Upper lobe of left lung (tissue), 6 donors: ENCODE measurements at regions not wholly inside any gene's neighbourhood (a gene's known extent, or its start where the extent isn't known, plus 50 kb on each side); places are given as distances from the start of the nearest gene placed in this dataset.

Experiments used
- ATAC-seq, 2 donors: fragments of 200-7000 bp; cut with Tn5 transposase; one replicate each; pipeline ENCODE4 v1.9.1; 2022; ENCODE audit warnings: mild to moderate bottlenecking in 2 of 2, moderate library complexity in 2 of 2; ENCODE audit not compliant: low FRiP score in 2 of 2
- DNase-seq, 2 donors: peaks; one replicate each; pipeline ENCODE4 v3.0.0-alpha.2; 2019 to 2020
- H3K27ac ChIP-seq, 4 donors: fragments of 200-600 bp; sonication (generic); one replicate each; pipeline ENCODE4 v1.5.1; 2016 to 2019
- H3K27me3 ChIP-seq, 4 donors: fragments of 200-600 bp; sonication (generic); one replicate each; pipeline ENCODE4 v1.5.1; 2017 to 2019
- H3K36me3 ChIP-seq, 4 donors: fragments of 200-600 bp; sonication (generic); one replicate each; pipeline ENCODE4 v1.5.1; 2016 to 2019
- H3K4me1 ChIP-seq, 4 donors: fragments of 200-600 bp; sonication (generic); one replicate each; pipeline ENCODE4 v1.5.1; 2018 to 2019
- H3K4me3 ChIP-seq, 4 donors: fragments of 200-600 bp; sonication (generic); one replicate each; pipeline ENCODE4 v1.5.1; 2017 to 2019; ENCODE audit warnings: mild to moderate bottlenecking in 2 of 4, moderate library complexity in 1 of 4
- H3K9me3 ChIP-seq, 4 donors: fragments of 200-600 bp; sonication (generic); one replicate each; pipeline ENCODE4 v1.5.1; 2018 to 2019
- CTCF ChIP-seq, 6 experiments: fragments of 450-650 bp in 4 of 6; fragments of 200-600 bp in 2 of 6; sonication (generic) in 2 of 6; IDR thresholded peaks; one replicate each; pipeline ENCODE4 v1.5.1; 2016 to 2019; ENCODE audit warnings: antibody characterized with exemption in 6 of 6
- EP300 ChIP-seq, 4 donors: sonication (generic); formaldehyde crosslinking; IDR thresholded peaks; one replicate each; pipeline ENCODE4 v1.5.1; 2017; ENCODE audit warnings: antibody characterized with exemption in 4 of 4, control low read depth in 2 of 4
- POLR2A ChIP-seq, 4 donors: fragments of 450-650 bp; IDR thresholded peaks; one replicate each; pipeline ENCODE4 v1.5.1; 2016 to 2017; ENCODE audit warnings: antibody characterized with exemption in 4 of 4, mild to moderate bottlenecking in 2 of 4
- POLR2AphosphoS5 ChIP-seq, 2 donors: sonication (generic); formaldehyde crosslinking; IDR thresholded peaks; one replicate each; pipeline ENCODE4 v1.5.1; 2017; ENCODE audit warnings: antibody characterized with exemption in 2 of 2
- WGBS, 2 donors: methylation state at CpG; one replicate each; pipeline ENCODE4 v1.1.5; 2017 to 2018; 5-methylcytosine and 5-hydroxymethylcytosine counted together
- donor health status: DM: no; HTN: no; CAD: no; lungs with moderate emphysema.
- donor health status: DM: no; HTN: yes; CAD: no; lungs with severe emphysema.

- DNase-seq: no peak
- Histone ChIP-seq H3K27me3 (no peaks in the 10 kb centered on the region), H3K4me3 (no peak overlapping the region), H3K36me3 (no peaks in the 10 kb centered on the region), H3K4me1 (peaks cover 0 to 15% (median 4%) of the 10 kb centered on the region in 4 donors), H3K27ac (no peak overlapping the region), H3K9me3 (no peaks in the 10 kb centered on the region)
- no peak for TF ChIP-seq POLR2A (IDR thresholded peaks at IDR 0.05)
- TF ChIP-seq EP300 (IDR thresholded peaks at IDR 0.05): no peak
- no peak for TF ChIP-seq CTCF (IDR thresholded peaks at IDR 0.05)
- TF ChIP-seq POLR2AphosphoS5 (IDR thresholded peaks at IDR 0.05): no peak
- no peak for ATAC-seq
- WGBS, 2 donors: 75 to 81% methylated on average over 6 of the region's 6 CpGs
These were observed 325.9 kb downstream of the FOXO1 start for GRCh38 chr13:40340368-40341095.

GRCh38 chr13:40341096-40341471 lies 325.4 kb downstream of the FOXO1 start:
- TF ChIP-seq EP300 (IDR thresholded peaks at IDR 0.05) (no peak), CTCF (IDR thresholded peaks at IDR 0.05) (no peak), POLR2AphosphoS5 (IDR thresholded peaks at IDR 0.05) (no peak), POLR2A (IDR thresholded peaks at IDR 0.05) (no peak)
- 59 to 67% methylated on average over 1 of the region's 1 CpG for WGBS, 2 donors
- H3K36me3 ChIP-seq: no peaks in the 10 kb centered on the region
- no peaks in the 10 kb centered on the region for H3K9me3 ChIP-seq
- DNase-seq: no peak
- ATAC-seq: no peak
- peaks cover 0 to 19% (median 4%) of the 10 kb centered on the region in 4 donors for H3K4me1 ChIP-seq
- no peak overlapping the region for H3K4me3 ChIP-seq
- no peaks in the 10 kb centered on the region for H3K27me3 ChIP-seq
- H3K27ac ChIP-seq: no peak overlapping the region

- Histone ChIP-seq H3K4me3 (no peak overlapping the region), H3K27ac (no peak overlapping the region), H3K27me3 (no peaks in the 10 kb centered on the region), H3K36me3 (no peaks in the 10 kb centered on the region), H3K4me1 (peaks cover 0 to 15% (median 3%) of the 10 kb centered on the region in 4 donors), H3K9me3 (no peaks in the 10 kb centered on the region)
- DNase-seq: no peak
- 93 to 97% methylated on average over 3 of the region's 3 CpGs for WGBS, 2 donors
- no peak for ATAC-seq
- TF ChIP-seq CTCF (IDR thresholded peaks at IDR 0.05) (no peak), EP300 (IDR thresholded peaks at IDR 0.05) (no peak), POLR2AphosphoS5 (IDR thresholded peaks at IDR 0.05) (no peak), POLR2A (IDR thresholded peaks at IDR 0.05) (no peak)
These were observed 324.9 kb downstream of the FOXO1 start for GRCh38 chr13:40341501-40341900.

GRCh38 chr13:40342461-40342860 lies 324.0 kb downstream of the FOXO1 start:
- Histone ChIP-seq H3K36me3 (no peaks in the 10 kb centered on the region), H3K27ac (no peak overlapping the region), H3K4me1 (peaks cover 0 to 12% (median 2%) of the 10 kb centered on the region in 4 donors), H3K4me3 (no peak overlapping the region), H3K9me3 (no peaks in the 10 kb centered on the region), H3K27me3 (no peaks in the 10 kb centered on the region)
- ATAC-seq (no peak), DNase-seq (no peak)
- no peak for TF ChIP-seq POLR2AphosphoS5 (IDR thresholded peaks at IDR 0.05)
- no peak for TF ChIP-seq CTCF (IDR thresholded peaks at IDR 0.05)
- TF ChIP-seq POLR2A (IDR thresholded peaks at IDR 0.05): no peak
- TF ChIP-seq EP300 (IDR thresholded peaks at IDR 0.05): no peak
- 75 to 79% methylated on average over 7 of the region's 7 CpGs for WGBS, 2 donors

GRCh38 chr13:40342901-40343300 lies 323.5 kb downstream of the FOXO1 start:
- 90 to 98% methylated on average over 3 of the region's 3 CpGs for WGBS, 2 donors
- H3K4me1 ChIP-seq: peaks cover 0 to 12% (median 2%) of the 10 kb centered on the region in 4 donors
- TF ChIP-seq CTCF (IDR thresholded peaks at IDR 0.05) (no peak), POLR2A (IDR thresholded peaks at IDR 0.05) (no peak), POLR2AphosphoS5 (IDR thresholded peaks at IDR 0.05) (no peak), EP300 (IDR thresholded peaks at IDR 0.05) (no peak)
- no peaks in the 10 kb centered on the region for H3K36me3 ChIP-seq
- no peaks in the 10 kb centered on the region for H3K9me3 ChIP-seq
- no peak for DNase-seq
- ATAC-seq: no peak
- no peak overlapping the region for H3K27ac ChIP-seq
- no peak overlapping the region for H3K4me3 ChIP-seq
- H3K27me3 ChIP-seq: no peaks in the 10 kb centered on the region
